A549 (cell line): ENCODE measurements at regions not wholly inside any gene's neighbourhood (a gene's known extent, or its start where the extent isn't known, plus 50 kb on each side); places are given as distances from the start of the nearest gene placed in this dataset.

ENCODE experiments used
- CTCF ChIP-seq: fragments of >200 bp; sonication (Bioruptor Twin); formaldehyde crosslinking; IDR thresholded peaks from 3 replicates; pipeline ENCODE4 v1.5.1; 2016
- POLR2A ChIP-seq: IDR thresholded peaks from 2 replicates; pipeline ENCODE4 v1.6.1; 2012; ENCODE audit warnings: mild to moderate bottlenecking, low read length
- TF ChIP-seq, protein P1 (sequence below): fragments of 450-650 bp; IDR thresholded peaks from 2 replicates; pipeline ENCODE4 v1.6.1; 2014; ENCODE audit warnings: antibody characterized with exemption

DNA sequence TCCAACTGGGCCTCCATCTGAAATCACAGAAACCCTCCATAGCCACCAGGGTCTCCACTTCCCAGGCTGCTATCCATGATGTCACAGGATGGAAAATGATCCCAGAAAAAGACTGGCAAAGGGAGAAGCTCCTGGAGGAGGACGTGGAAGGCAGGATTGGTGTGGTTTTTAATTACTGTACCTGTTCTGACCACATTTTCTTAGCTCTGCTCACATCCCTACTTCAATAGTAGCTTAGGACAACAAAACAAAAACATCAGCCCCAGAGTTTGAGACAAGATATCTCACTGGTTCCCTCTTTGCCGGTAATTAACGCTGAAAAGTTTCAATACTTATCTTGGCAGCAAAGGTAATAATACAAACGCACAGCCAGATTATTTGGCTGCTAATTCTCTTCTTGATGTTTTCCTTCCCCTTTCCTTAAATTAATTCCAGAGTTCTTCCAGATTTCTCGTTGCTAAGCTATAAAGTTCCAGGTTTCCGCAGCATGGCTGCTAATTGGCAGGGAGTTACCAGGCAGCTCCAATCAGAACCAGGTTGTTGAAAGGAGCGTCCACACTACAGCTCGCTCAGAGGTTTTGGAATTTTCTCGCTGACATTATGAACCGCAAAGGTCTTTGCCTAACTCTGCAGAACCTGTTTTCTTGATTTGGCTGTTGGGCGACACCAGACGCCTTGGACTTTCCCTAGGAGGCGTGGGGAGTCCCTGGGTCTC is 263.4 kb downstream of the MRTFB start:
- TF ChIP-seq CTCF = no peak
- TF ChIP-seq POLR2A = no peak
- TF ChIP-seq, protein P1, sequence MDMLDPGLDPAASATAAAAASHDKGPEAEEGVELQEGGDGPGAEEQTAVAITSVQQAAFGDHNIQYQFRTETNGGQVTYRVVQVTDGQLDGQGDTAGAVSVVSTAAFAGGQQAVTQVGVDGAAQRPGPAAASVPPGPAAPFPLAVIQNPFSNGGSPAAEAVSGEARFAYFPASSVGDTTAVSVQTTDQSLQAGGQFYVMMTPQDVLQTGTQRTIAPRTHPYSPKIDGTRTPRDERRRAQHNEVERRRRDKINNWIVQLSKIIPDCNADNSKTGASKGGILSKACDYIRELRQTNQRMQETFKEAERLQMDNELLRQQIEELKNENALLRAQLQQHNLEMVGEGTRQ = no peak
